Amniotic stem cell (primary cell): ENCODE measurements at regions not wholly inside any gene's neighbourhood (a gene's known extent, or its start where the extent isn't known, plus 50 kb on each side); places are given as distances from the start of the nearest gene placed in this dataset.

ENCODE experiments used
- DNase-seq: peaks from one replicate; lab custom pipeline; 2025; lab: John Stamatoyannopoulos, UW

DNA sequence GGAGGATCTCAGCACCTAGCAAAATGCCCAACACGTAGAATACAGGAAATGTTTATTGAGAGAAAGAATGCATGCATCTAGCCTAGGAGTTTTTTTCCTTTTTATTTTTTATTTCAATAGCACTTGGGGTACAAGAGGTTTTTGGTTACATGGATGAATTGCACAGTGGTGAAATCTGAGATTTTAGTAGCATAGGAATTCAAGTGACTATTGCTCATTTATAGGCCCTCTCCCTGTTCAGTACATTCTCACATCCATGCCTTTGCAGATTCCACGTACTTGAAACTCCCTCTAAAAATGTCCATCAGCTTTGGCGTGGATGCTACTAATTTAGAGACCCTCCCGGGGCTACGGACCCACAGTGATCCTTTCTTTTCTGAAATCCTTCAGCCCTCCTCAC lies 61.7 kb upstream of the PIAS1 start:
- DNase-seq: no peak

DNA sequence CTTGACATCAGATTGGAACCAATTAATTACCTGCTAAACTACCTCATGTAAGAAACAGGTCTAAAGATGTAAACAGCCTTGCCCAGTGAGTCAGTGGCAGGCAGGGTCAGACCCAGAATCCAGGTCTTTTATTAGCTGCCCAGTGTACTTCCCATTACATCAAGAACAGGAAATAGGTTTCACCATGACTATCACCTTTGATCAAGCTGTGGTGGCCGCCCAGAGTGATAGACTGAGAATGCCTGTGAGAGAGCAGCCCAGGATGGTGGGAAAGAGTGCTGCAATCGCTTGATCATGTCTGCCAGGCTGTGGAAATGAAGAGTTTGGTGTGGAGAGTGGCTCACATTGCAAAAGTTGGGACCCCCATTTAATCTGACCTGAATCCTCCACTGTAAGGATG lies 61.3 kb upstream of the PIAS1 start:
- DNase-seq: no peak

DNA sequence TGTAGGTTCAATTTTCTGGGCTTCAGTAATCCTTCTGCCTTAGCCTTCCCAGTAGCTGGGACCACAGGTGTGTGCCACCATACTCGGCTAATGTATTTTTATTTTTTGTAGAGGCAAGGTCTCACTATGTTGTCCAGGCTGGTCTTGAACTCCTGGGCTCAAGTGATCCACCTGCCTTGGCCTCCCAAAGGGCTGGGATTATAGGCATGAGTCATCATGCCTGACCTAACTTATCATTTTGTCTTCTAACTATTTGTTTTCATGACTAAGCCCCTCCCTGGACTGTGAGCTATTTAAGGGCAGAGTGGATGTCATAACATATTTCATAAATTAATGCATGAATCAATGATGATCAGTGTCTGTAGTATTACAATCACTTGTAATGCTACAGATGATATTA lies 56.1 kb upstream of the PIAS1 start:
- no peak for DNase-seq

DNA sequence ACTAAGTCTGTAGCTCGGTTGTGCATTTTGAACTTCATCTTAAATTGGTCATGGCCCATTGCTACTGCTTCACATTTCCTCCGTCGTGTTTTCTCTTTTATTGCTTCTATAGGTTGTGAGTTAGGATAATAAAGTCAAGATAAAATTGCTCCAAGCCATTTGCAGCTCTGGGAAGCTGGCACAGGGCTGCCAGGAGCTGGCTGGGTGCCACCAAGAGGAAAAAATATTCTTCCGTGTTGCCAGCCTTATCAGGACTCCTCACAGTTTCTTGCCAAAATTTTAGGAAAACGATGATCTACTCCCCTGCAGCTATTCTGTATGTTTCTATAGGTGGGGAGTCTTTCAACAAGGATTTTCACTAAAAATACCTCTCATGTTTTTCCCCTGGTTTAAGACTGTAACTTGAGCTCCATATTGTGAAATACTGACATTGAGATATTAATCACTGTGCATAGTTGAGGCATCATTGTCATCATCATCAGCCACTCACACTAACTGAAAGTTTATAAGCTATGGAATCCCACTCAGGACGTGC lies 55.4 kb upstream of the PIAS1 start:
- peak; percentile 52 for DNase-seq

DNA sequence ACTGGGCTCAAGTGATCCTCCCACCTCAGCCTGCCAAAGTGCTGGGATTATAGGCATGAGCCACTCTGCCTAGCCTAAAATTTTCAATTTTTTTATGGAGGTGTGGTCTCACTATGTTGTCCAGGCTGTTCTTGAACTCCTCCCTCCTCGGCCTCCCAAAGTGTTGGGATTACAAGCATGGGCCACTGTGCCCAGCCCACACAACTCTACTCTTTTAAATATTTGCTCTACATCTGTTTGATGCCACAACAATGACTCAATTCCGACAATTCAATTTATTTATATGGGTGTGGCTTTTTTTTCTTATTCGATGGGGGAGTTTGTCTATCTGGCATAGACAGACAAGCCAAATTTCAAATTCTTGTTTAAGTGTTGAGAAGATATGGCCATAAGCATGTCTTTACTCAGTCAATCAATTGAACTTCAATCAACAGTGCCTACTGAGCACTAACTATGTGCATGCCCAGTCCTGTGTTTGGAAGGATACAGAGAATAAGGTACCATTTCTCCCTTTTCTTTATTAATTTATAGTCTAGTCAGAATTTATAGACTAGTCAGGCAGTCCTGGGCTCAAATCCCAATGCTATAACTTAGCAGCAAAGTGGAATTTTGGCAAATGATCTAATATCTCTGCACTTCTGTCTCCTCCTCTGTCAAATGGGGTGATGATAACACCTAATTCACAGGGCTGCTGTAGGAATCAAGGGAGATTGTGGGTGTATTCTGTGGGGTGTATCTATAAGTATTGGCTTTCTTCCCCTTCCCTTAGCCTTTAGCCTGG lies 54.6 kb upstream of the PIAS1 start:
- no peak for DNase-seq

DNA sequence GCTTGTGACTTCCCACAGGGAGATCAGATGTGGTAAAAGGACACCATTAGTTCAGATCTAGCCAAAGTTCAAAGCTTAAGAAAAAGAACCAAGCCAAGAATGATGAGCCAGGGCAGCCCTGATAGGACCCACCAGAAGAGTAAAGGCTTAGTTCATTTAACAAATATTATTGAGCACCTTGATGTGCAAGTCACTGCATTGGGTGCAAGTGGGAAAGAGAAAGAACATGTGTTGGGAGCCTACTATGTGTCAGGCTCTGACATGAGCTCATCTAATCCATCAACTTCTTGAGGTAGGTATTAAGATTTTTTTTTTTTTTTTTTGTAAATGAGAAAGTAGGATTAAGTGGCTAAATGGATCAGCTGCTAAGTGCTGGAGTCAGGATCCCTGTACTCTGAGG lies 53.4 kb upstream of the PIAS1 start:
- DNase-seq: no peak

DNA sequence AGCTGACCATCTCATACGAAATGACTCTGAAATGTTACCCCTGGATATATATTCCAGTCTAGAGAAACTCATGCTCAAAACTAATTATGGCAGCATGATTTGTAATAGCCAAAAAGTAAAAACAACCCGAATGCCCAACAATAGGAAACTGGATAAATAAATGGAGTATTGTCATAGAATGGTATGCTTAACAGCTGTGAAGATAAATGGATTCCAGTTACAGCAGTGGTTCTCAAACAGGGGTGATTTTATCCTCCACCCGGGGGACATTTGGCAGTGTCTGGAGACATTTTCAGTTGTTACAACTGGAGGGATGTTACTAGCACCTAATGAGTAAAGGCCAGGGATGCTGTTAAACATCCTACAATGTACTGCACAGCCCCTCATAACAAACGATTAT lies 52.3 kb upstream of the PIAS1 start:
- no peak for DNase-seq

DNA sequence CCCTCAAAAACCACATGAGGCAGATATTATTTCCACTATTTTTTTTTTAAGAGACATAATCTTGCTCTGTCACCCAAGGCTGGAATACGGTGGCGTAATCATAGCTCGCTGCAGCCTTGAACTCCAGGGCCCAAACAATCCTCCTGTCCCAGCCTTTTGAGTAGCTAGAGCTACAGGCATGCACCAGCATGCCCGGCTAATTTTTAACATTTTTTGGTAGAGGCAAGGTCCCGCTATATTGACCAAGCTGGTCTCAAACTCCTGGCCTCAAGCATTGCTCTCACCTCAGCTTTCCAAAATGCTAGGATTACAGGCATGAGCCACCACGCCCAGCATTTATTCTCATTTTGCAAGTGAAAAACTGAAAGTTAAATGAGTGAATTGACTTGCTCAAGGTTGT lies 50.8 kb upstream of the PIAS1 start:
- DNase-seq: no peak
